ENCODE measurements at regions not wholly inside any gene's neighbourhood (a gene's known extent, or its start where the extent isn't known, plus 50 kb on each side); places are given as distances from the start of the nearest gene placed in this dataset.
"Not testable (repeated sequence)": the region's sequence is repeated elsewhere in the genome, so short reads cannot be mapped to it uniquely, and the experiment has no call there.

GRCh38 chr20:40893610-40894236 lies 134.9 kb upstream of the TOP1 start:
- no peak for DNase-seq (ENCODE audit: low spot score)

GRCh38 chr20:40894237-40894630 lies 134.4 kb upstream of the TOP1 start:
- no peak for DNase-seq (ENCODE audit: low spot score)

GRCh38 chr20:40895182-40895581 lies 133.4 kb upstream of the TOP1 start:
- DNase-seq (ENCODE audit: low spot score): no peak

GRCh38 chr20:40896814-40897700 lies 131.6 kb upstream of the TOP1 start:
- no peak for DNase-seq (ENCODE audit: low spot score)

- no peak for DNase-seq (ENCODE audit: low spot score)
Measured at GRCh38 chr20:40899344-40899743, 129.3 kb upstream of the TOP1 start.

GRCh38 chr20:40900666-40901215 lies 127.9 kb upstream of the TOP1 start:
- no peak for DNase-seq (ENCODE audit: low spot score)

GRCh38 chr20:40902661-40903060 lies 126.0 kb upstream of the TOP1 start:
- DNase-seq (ENCODE audit: low spot score): no peak

- no peak for DNase-seq (ENCODE audit: low spot score)
Measured at GRCh38 chr20:40908309-40908708, 120.3 kb upstream of the TOP1 start.

- not testable (repeated sequence) for DNase-seq (ENCODE audit: low spot score)
Measured at GRCh38 chr20:40909489-40909888, 119.1 kb upstream of the TOP1 start.

- DNase-seq (ENCODE audit: low spot score): not testable (repeated sequence)
Measured at GRCh38 chr20:40910436-40910835, 118.2 kb upstream of the TOP1 start.

GRCh38 chr20:40911152-40911551 lies 117.5 kb upstream of the TOP1 start:
- not testable (repeated sequence) for DNase-seq (ENCODE audit: low spot score)

- DNase-seq (ENCODE audit: low spot score): no peak
Measured at GRCh38 chr20:40913224-40914185, 115.1 kb upstream of the TOP1 start.

- no peak for DNase-seq (ENCODE audit: low spot score)
Measured at GRCh38 chr20:40915756-40916155, 112.9 kb upstream of the TOP1 start.

- no peak for DNase-seq (ENCODE audit: low spot score)
Measured at GRCh38 chr20:40916276-40916675, 112.3 kb upstream of the TOP1 start.

GRCh38 chr20:40920291-40920690 lies 108.3 kb upstream of the TOP1 start:
- DNase-seq (ENCODE audit: low spot score): no peak

GRCh38 chr20:40922865-40923264 lies 105.8 kb upstream of the TOP1 start:
- no peak for DNase-seq (ENCODE audit: low spot score)

- DNase-seq (ENCODE audit: low spot score): no peak
Measured at GRCh38 chr20:40925829-40926510, 102.7 kb upstream of the TOP1 start.

- DNase-seq (ENCODE audit: low spot score): no peak
Measured at GRCh38 chr20:40926928-40927327, 101.7 kb upstream of the TOP1 start.

GRCh38 chr20:40930561-40930960 lies 98.1 kb upstream of the TOP1 start:
- no peak for DNase-seq (ENCODE audit: low spot score)

GRCh38 chr20:40931410-40932044 lies 97.1 kb upstream of the TOP1 start:
- no peak for DNase-seq (ENCODE audit: low spot score)

GRCh38 chr20:40932436-40932835 lies 96.2 kb upstream of the TOP1 start:
- DNase-seq (ENCODE audit: low spot score): no peak
